Left lung (tissue), 4 donors: ENCODE measurements at regions not wholly inside any gene's neighbourhood (a gene's known extent, or its start where the extent isn't known, plus 50 kb on each side); places are given as distances from the start of the nearest gene placed in this dataset.

ENCODE experiments used
- ATAC-seq: fragments of 200-7000 bp; cut with Tn5 transposase; one replicate; pipeline ENCODE4 v1.9.1; 2020; ENCODE audit warnings: moderate library complexity
- DNase-seq, 4 donors: peaks; one replicate each; pipeline ENCODE4 v3.0.0-alpha.2; 2013 to 2020
- H3K27ac ChIP-seq, 2 donors: fragments of 200-600 bp; sonication (generic) in 1 of 2; one replicate each; pipeline versions ENCODE4 v1.5.0 to v1.8.0; 2020 to 2021
- H3K27me3 ChIP-seq, 2 donors: fragments of 200-600 bp; sonication (generic) in 1 of 2; one replicate each; pipeline versions ENCODE4 v1.5.0 to v1.8.0; 2020 to 2021
- H3K36me3 ChIP-seq, 2 donors: fragments of 200-600 bp; sonication (generic) in 1 of 2; one replicate each; pipeline versions ENCODE4 v1.5.0 to v1.8.0; 2020 to 2021
- H3K4me1 ChIP-seq, 2 donors: fragments of 200-600 bp; one replicate each; pipeline ENCODE4 v1.8.0; 2021
- H3K4me3 ChIP-seq, 2 donors: fragments of 200-600 bp; sonication (generic) in 1 of 2; one replicate each; pipeline versions ENCODE4 v1.5.0 to v1.8.0; 2020 to 2021; ENCODE audit warnings: mild to moderate bottlenecking in 1 of 2
- H3K9me3 ChIP-seq, 2 donors: fragments of 200-600 bp; sonication (generic) in 1 of 2; one replicate each; pipeline versions ENCODE4 v1.5.0 to v1.8.0; 2020 to 2021
- CTCF ChIP-seq, 2 donors: fragments of 200-600 bp; sonication (generic) in 1 of 2; IDR thresholded peaks; one replicate each; pipeline versions ENCODE4 v1.5.0 to v1.8.0; 2021; ENCODE audit warnings: antibody characterized with exemption in 2 of 2
- intact Hi-C, 2 donors: fragments of 100-400 bp; cut with DNase I; formaldehyde crosslinking; loops; one replicate each; pipeline versions ENCODE4 v1.11.2 to v1.14.2; 2022
- donor health status: DM: no; HTN: yes; CAD: no.
- donor health status: DM: no; HTN: no; CAD: no.

DNA sequence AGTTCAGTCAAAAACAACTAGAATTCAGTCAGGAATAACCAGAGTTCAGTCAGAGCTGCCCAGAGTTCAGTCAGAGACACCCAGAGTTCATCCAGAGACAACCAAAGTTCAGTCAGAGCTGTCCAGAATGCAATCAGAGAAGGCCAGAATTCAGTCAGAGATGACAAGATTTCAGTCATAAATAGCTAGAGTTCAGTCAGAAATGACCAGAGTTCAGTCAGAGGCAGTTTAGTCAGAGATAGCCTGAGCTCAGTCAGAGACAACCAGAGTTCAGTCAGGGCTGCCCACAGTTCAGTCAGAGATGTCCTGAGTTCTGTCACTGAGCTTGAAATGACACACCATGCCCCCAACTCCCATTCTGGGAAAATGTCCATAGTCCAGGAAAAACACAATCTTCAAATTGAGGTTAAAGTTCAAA is 1102.8 kb downstream of the BCL11B start:
- Histone ChIP-seq H3K36me3 (no peaks in the 10 kb centered on the region), H3K4me3 (no peak overlapping the region), H3K4me1 (no peaks in the 10 kb centered on the region), H3K9me3 (no peaks in the 10 kb centered on the region), H3K27ac (no peak overlapping the region), H3K27me3 (peaks cover 0 to 14% of the 10 kb centered on the region in 2 donors)
- no peak for TF ChIP-seq CTCF (IDR thresholded peaks at IDR 0.05)
- intact Hi-C loops = no loop called here
- no peak for DNase-seq
- ATAC-seq = no peak

GRCh38 chr14:98170575-98170974 is 1101.4 kb downstream of the BCL11B start:
- Histone ChIP-seq H3K27me3 (peaks cover 0 to 14% of the 10 kb centered on the region in 2 donors), H3K4me1 (no peaks in the 10 kb centered on the region), H3K9me3 (no peaks in the 10 kb centered on the region), H3K36me3 (no peaks in the 10 kb centered on the region), H3K27ac (no peak overlapping the region), H3K4me3 (no peak overlapping the region)
- no peak for DNase-seq
- intact Hi-C loops = no loop called here
- ATAC-seq = no peak
- no peak for TF ChIP-seq CTCF (IDR thresholded peaks at IDR 0.05)

DNA sequence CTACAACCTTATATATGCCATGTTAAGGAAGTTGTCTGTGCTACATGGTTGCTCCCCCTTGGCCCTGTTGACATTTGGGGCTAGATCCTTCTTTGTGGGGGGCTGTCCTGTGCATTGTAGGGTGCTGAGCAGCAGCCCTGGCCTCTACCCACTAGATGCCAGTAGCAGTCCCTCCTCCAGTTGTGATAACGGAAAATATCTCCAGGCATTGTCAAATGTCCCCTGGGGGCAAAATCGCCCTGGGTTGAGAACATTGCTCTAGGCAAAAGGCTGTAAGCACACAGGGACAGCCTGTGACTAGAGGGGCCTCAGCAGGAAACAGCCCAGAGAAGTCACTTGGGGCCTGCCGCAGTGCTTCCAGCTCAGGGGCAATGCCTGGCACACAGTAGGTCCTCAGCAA is 1100.3 kb downstream of the BCL11B start:
- Histone ChIP-seq H3K36me3 (no peaks in the 10 kb centered on the region), H3K4me1 (no peaks in the 10 kb centered on the region), H3K27ac (no peak overlapping the region), H3K27me3 (peaks cover 0 to 11% of the 10 kb centered on the region in 2 donors), H3K9me3 (no peaks in the 10 kb centered on the region), H3K4me3 (no peak overlapping the region)
- ATAC-seq (no peak), DNase-seq (no peak)
- TF ChIP-seq CTCF (IDR thresholded peaks at IDR 0.05) = no peak
- intact Hi-C loops = no loop called here

DNA sequence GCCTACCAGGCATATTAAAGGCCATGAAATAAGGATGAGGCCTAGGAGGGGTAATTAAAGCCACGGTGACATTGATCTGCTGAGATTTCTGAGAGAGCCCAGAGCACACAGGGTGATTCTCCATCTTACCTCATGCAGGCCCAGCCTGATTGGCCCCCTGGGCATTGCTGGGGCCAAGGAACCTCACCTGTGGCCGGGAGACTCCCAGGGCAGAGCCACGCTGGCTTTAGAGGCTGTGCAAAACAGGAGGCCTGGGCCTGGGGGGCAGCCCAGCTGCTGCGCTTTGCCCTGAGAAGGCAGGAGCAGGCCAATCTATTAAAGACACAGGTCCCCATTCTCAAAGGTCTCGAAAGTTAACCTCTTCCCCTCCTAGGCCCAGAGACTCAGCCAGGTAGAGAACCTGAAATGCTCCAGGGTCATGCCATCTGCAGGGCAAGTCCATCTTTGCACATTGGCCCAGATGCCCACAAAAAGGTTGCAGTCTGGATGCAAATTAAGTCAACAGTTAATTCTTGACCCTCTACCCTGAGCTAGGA is 1099.7 kb downstream of the BCL11B start:
- no peak for TF ChIP-seq CTCF (IDR thresholded peaks at IDR 0.05)
- H3K36me3 ChIP-seq = no peaks in the 10 kb centered on the region
- intact Hi-C loops = no loop called here
- no peak overlapping the region for H3K27ac ChIP-seq
- no peaks in the 10 kb centered on the region for H3K9me3 ChIP-seq
- DNase-seq (no peak), ATAC-seq (no peak)
- no peaks in the 10 kb centered on the region for H3K4me1 ChIP-seq
- H3K4me3 ChIP-seq = no peak overlapping the region
- H3K27me3 ChIP-seq = peaks cover 0 to 5% of the 10 kb centered on the region in 2 donors

- Histone ChIP-seq H3K4me3 (no peak overlapping the region), H3K27ac (no peak overlapping the region), H3K36me3 (no peaks in the 10 kb centered on the region), H3K4me1 (no peaks in the 10 kb centered on the region), H3K27me3 (no peaks in the 10 kb centered on the region), H3K9me3 (no peaks in the 10 kb centered on the region)
- no peak for TF ChIP-seq CTCF (IDR thresholded peaks at IDR 0.05)
- intact Hi-C loops = no loop called here
- ATAC-seq (no peak), DNase-seq (no peak)
These were observed 1098.7 kb downstream of the BCL11B start for GRCh38 chr14:98173305-98173704.
